HG03280 (cell line): ENCODE measurements at regions not wholly inside any gene's neighbourhood (a gene's known extent, or its start where the extent isn't known, plus 50 kb on each side); places are given as distances from the start of the nearest gene placed in this dataset.
"Not testable (repeated sequence)": the region's sequence is repeated elsewhere in the genome, so short reads cannot be mapped to it uniquely, and the experiment has no call there.

Source experiments
- ATAC-seq: cut with Tn5 transposase; IDR thresholded peaks from one replicate; pipeline ENCODE4 v1.9.1; 2021; ENCODE audit warnings: mild to moderate bottlenecking, moderate library complexity; ENCODE audit not compliant: unreplicated experiment

DNA sequence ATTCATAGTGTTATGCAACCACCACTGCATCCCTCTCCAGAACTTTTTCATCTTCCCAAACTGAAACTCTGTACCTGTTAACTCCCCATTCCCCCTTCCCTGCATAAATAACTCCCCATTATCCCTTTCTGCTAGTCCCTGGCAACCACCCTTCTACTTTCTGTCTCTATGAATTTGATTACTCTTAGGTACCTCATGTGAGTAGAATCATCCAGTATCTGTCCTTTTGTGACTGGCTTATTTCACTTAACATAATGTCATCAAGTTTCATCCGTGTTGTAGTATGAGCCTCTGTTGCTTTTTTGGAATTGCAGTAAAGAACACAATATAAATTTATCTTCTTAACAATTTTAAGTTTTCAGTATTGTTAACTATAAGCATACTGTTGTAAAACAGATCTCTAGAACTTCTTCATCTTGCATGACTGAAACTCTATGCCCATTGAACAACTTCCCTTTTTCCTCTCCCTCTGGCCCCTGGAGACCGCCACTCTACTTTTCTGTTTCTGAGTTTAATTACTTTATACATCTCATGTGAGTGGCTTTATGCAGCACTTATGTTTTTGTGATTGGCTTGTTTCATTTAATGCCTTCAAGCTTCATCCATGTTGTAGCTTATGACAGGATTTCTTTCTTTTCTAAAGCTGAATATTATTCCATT, 87.3 kb upstream of the ABCC4 start:
- no peak for ATAC-seq

- ATAC-seq: no peak
These were observed 90.1 kb upstream of the ABCC4 start for GRCh38 chr13:95391362-95391761.

GRCh38 chr13:95391785-95392184, 90.5 kb upstream of the ABCC4 start:
- no peak for ATAC-seq

DNA sequence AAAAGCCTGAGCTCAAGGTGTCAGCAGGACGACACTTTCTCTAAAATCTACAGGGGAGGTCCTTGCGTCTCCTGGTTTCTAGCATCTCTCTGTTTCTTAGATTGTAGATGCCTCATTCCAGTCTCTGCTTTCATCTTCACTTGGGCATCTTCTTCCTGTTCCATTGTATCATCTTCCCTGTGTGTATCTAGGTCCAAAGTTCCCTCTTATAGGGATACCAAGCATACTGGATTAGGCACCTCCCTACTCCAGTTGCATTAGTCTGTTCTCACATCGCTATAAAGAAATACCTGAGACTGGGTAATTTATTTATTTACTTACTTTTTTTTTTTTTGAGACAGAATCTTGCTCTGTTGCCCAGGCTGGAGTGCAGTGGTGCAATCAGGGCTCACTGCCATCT, 91.3 kb upstream of the ABCC4 start:
- ATAC-seq: no peak

GRCh38 chr13:95403349-95404140, 102.3 kb upstream of the ABCC4 start:
- no peak for ATAC-seq

- peak; percentile 79 for ATAC-seq
These were observed 103.1 kb upstream of the ABCC4 start for GRCh38 chr13:95404141-95404882.

GRCh38 chr13:95406176-95406575, 104.9 kb upstream of the ABCC4 start:
- ATAC-seq: no peak

- no peak for ATAC-seq
These were observed 110.3 kb upstream of the ABCC4 start for GRCh38 chr13:95411428-95412040.

DNA sequence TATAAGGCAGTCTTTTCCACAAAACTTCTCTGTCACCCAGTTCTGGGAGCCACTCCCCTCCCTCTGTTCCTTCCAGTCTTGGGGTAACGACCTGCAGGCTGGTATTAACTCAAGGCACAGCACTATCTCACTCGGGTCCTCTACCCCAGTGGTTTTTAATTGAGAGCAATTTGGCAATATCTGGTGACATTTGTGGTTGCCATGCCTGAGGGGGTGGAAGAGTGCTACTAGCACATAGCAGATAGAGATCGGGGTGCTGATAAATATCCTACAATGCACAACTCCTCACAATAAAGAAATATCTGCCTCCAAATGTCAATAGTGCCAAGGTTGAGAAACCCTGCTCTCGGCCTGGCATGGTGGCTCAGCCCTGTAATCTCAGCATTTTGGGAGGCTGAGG, 117.7 kb upstream of the ABCC4 start:
- ATAC-seq: no peak

DNA sequence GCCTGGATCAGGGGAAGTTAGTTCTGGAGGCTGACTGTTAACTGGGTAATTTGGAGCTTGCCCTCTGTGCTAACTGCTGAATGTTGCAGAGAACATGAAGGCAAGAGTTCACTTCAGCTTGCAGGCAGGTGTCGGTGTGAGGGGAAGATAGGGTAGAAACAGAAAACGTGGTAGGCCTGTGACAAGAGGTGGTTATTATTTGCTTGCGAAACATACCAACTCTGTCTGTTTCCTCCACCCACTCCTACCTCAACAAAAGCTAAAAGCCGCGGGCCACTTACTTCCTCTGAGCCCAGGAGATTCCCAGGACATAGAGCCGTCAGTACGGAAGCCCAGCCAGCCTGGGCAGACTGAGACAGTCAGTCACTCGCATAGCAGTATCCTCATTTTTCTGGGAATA, 119.2 kb upstream of the ABCC4 start:
- peak; percentile 61 for ATAC-seq

DNA sequence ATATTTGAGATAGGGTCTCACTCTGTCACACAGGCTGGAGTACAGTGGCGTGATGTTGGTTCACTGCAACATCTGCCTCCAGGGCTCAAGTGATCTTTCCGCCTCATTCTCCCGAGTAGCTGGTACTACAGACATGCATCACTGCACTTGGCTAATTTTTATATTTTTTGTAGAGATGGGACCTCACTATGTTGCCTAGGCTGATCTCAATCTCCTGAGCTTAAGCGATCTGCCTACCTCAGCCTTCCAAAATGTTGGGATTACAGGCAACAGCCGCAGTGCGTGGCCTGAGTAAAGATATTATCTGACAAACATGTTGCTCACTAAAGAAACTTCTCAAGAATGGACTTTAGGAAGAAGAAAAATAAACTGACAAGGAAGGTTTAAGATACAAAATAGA, 125.4 kb upstream of the ABCC4 start:
- no peak for ATAC-seq

- not testable (repeated sequence) for ATAC-seq
These were observed 122.0 kb upstream of the CLDN10 start for GRCh38 chr13:95430525-95430924.

DNA sequence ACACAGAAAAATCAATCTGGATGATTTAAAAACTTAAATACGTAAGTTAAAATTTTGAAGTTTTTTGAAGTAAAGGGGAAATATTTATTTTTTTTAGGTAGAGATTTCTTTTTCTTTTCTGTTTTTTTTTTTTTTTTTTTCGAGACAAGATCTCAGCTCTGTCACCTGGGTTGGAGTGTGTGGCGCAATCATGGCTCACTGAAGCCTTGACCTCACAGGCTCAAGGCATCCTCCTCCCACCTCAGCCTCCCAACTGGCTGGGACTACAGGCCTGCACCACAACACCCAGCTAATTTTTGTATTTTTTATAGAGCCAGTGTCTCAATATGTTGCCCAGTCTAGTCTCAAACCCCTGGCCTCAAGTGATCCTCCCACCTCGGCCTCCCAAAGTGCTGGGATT, 120.4 kb upstream of the CLDN10 start:
- ATAC-seq: no peak

DNA sequence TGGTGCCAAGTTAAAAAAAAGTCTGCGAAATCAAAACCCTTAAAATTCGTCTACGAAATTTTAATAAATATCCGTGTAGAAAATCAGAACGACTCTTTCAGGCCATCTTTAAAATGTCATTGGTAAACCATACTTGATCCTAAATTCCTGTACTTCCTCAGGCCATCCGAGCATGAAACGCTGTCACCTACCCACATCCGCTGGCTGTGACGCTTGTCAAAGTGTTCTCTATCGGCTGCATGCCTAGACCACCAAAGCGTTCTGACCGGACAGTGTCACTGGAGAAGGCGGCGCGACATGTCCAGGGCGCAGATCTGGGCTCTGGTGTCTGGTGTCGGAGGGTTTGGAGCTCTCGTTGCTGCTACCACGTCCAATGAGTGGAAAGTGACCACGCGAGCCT, 119.0 kb upstream of the CLDN10 start:
- ATAC-seq: no peak

DNA sequence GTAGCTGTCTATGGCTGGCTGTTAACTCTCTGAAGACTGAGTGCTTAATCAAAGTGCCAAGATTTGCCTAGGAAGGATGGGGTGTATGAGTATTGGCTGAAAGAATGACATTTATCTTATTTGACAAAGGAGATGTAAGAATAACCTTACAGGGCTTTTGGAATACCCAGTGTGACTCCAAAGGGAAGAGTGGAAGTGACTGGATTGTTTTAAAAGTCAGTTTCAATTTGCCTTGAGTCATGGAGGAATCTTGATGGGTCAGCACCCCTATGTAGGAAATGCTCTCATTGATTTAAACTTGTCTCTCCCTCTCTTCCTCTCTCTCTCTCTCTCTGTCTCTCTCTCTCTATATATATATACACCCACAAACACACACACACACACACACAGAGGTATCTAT, 118.4 kb upstream of the CLDN10 start:
- ATAC-seq: no peak

DNA sequence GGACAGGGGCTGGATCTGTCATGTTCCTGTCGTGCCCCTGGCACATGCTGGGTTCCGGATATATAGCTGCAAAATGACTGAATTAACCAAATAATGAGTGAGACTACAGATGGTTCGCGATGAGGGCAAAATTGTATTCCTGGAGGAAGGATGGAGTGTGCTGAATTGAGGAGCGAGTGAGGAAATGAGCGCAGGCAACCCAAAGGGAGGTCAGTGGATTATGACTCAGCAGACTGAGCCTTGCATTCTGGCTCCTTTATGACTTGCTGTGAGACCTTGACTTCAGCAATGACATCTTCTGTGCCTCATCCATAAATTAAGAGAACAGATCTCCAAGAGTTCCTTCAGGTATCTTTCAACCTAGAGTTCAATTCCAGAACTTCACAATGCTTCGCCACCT, 115.0 kb upstream of the CLDN10 start:
- no peak for ATAC-seq

DNA sequence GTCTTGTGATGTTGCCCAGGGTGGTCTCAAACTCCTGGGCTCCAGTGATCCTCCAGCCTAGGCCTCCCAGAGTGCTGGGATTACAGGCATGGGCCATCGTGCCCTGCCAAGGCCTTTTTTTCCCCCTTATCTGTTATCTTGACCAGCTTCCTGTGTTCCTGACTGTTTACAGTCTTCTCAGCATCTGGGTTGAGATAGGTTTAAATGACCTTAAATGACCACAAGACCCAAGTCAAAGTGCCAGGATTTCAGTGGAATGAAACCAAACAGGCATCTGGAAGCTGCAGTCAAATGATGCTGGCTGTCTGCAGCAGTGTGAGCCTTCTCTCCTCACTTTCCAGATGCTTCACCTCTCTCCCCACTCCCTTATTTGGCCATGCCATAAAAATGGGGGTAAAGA, 114.2 kb upstream of the CLDN10 start:
- no peak for ATAC-seq

DNA sequence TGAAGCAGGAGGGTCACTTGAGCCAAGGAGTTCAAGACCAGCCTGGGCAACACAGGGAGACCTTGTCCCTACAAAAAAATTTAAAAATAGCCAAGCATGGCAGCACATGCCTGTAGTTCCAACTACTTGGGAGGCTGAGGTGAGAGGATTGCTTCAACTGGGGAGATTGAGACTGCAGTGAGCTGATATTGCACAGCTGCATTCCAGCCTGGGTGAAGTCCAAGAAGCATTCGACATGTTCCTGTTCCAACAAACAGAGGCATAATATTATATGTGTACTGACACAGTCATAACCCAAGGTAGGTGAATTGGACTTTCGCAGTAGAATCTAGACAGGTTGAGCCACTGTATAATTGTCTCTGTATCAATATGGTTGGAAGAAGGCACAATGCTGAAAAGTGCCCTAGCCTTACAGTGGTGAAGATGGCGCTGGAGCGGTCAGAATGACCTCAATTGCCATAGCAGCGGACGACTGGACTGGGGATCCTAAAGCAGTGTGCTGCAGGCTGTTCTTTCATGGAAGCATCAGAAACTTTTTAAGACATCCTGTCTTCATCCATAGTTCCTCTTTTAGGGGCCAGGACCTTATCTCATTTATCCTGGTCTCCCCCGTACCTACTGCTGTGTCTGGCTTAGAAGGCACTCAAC, 112.0 kb upstream of the CLDN10 start:
- no peak for ATAC-seq

- no peak for ATAC-seq
These were observed 111.2 kb upstream of the CLDN10 start for GRCh38 chr13:95441326-95441725.

DNA sequence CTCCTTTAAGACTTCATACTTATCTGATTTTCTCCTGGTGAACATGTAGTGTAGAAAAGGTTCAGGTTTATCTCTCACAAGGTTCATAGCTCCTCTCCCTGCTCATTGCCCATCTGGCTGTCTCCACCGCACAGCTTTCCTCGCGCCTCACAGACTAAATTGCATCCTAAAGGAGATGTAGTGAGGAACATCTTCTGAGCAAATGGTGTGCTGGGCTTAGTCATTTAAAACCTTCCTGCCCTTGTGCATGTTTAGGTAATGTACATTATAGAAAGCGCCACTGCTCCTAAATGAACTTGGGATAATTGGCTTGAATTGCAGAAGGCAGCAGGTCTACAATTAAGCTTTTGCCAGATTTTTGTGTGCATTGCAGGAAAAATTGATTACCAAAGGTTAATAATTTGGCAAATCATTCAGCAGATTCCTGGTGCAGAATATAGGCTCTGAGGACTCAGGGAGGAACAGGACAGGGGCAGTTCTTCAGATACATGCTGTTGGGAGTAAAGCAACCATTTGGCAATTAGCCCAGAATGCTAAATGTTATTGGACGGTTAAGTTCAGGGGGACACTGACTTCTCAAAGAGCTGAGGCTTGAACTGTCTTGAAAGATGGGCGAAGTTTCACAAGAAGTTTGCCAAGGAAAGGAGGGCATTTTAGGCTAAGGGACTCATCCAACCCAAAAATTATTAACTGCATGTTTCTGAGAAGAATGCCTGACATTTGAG, 108.4 kb upstream of the CLDN10 start:
- no peak for ATAC-seq
